ENCODE measurements at regions not wholly inside any gene's neighbourhood (a gene's known extent, or its start where the extent isn't known, plus 50 kb on each side); places are given as distances from the start of the nearest gene placed in this dataset.

GRCh38 chr11:105333153-105333552, 193.6 kb upstream of the CARD18 start:
- TF ChIP-seq CTCF (IDR thresholded peaks at IDR 0.05) (no peak), REST (IDR thresholded peaks at IDR 0.05; ENCODE audit: insufficient read depth in 1 of 2, low read depth in 2 of 2, low read length in 1 of 2) (no peak), POLR2AphosphoS5 (IDR thresholded peaks at IDR 0.05; ENCODE audit: low read depth, low read length) (no peak), SIN3A (IDR thresholded peaks at IDR 0.05; ENCODE audit: borderline replicate concordance, insufficient read depth, low read depth, low read length) (no peak), TCF7L2 (IDR thresholded peaks at IDR 0.05; ENCODE audit: low read depth, low read length) (no peak)
